ENCODE measurements at regions not wholly inside any gene's neighbourhood (a gene's known extent, or its start where the extent isn't known, plus 50 kb on each side); places are given as distances from the start of the nearest gene placed in this dataset.

GRCh38 chr5:97635553-97635952 is 452.5 kb upstream of the RIOK2 start:
- Histone ChIP-seq H3K27ac (no peak overlapping the region), H3K27me3 (replicated peaks; ENCODE audit: insufficient read depth) (no peaks in the 10 kb centered on the region), H3K36me3 (no peaks in the 10 kb centered on the region), H3K4me3 (no peak overlapping the region), H3K4me1 (ENCODE audit: control insufficient read depth in 1 of 2, low read depth in 2 of 2) (no peaks in the 10 kb centered on the region), H3K9me3 (no peaks in the 10 kb centered on the region)
- TF ChIP-seq CTCF (IDR thresholded peaks at IDR 0.05): no peak
- ATAC-seq (ENCODE audit: insufficient number of reproducible peaks, low FRiP score, low read depth) (no peak), DNase-seq (ENCODE audit: low spot score) (no peak)

DNA sequence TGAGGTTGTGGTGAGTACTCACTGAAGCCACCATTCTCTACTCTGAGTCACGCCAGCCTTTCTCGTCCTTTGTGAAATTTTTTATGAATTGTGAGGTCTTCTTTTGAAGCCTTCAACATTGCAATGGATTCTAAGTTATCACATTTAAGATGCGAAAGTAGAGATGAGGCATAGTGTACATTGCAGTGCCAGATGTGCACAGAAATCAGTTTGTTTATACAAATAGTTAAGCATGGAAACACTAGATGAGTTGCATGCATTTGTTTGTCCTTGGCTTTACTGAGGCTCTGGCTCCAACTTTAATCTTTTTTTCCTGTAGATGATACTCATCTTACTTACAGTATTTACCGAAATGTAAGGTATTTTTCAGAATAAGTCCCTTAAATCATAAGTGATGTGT is 453.7 kb upstream of the RIOK2 start:
- H3K4me1 ChIP-seq (ENCODE audit: control insufficient read depth in 1 of 2, low read depth in 2 of 2): no peaks in the 10 kb centered on the region
- no peak overlapping the region for H3K27ac ChIP-seq
- no peak for TF ChIP-seq CTCF (IDR thresholded peaks at IDR 0.05)
- no peaks in the 10 kb centered on the region for H3K36me3 ChIP-seq
- ATAC-seq (ENCODE audit: insufficient number of reproducible peaks, low FRiP score, low read depth) (no peak), DNase-seq (ENCODE audit: low spot score) (no peak)
- H3K4me3 ChIP-seq: no peak overlapping the region
- no peaks in the 10 kb centered on the region for H3K27me3 ChIP-seq (replicated peaks; ENCODE audit: insufficient read depth)
- no peaks in the 10 kb centered on the region for H3K9me3 ChIP-seq

- H3K9me3 ChIP-seq: no peaks in the 10 kb centered on the region
- H3K27ac ChIP-seq: no peak overlapping the region
- H3K4me1 ChIP-seq (ENCODE audit: control insufficient read depth in 1 of 2, low read depth in 2 of 2): no peaks in the 10 kb centered on the region
- no peak for TF ChIP-seq CTCF (IDR thresholded peaks at IDR 0.05)
- H3K4me3 ChIP-seq: no peak overlapping the region
- H3K36me3 ChIP-seq: no peaks in the 10 kb centered on the region
- DNase-seq (ENCODE audit: low spot score) (no peak), ATAC-seq (ENCODE audit: insufficient number of reproducible peaks, low FRiP score, low read depth) (no peak)
- H3K27me3 ChIP-seq (replicated peaks; ENCODE audit: insufficient read depth): no peaks in the 10 kb centered on the region
Observed at GRCh38 chr5:97641081-97641480, 458.0 kb upstream of the RIOK2 start.

- no peak for TF ChIP-seq CTCF (IDR thresholded peaks at IDR 0.05)
- no peak overlapping the region for H3K27ac ChIP-seq
- H3K4me3 ChIP-seq: no peak overlapping the region
Observed at GRCh38 chr5:97644206-97644605, 461.2 kb upstream of the RIOK2 start.

DNA sequence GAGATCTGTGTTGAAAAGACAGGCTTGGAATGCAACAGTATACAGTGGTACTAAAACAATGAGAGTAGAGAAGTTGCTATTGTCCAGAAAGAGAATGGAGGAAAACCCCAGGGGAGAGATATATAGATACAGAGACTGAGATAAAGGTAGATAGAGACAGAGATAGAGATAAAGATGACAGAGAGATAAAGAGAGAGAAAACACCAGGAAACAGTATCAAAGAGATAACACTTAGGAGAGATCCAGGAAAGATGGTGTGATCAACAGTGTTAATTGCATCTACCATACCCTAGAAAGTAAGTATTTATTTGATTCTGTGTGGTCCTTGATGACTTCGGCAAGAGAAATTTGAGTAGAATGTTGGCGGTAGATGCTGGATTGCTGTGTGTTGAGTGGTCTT is 461.8 kb upstream of the RIOK2 start:
- H3K4me3 ChIP-seq: no peak overlapping the region
- H3K9me3 ChIP-seq: no peaks in the 10 kb centered on the region
- H3K27me3 ChIP-seq (replicated peaks; ENCODE audit: insufficient read depth): no peaks in the 10 kb centered on the region
- ATAC-seq (ENCODE audit: insufficient number of reproducible peaks, low FRiP score, low read depth): no peak
- no peaks in the 10 kb centered on the region for H3K4me1 ChIP-seq (ENCODE audit: control insufficient read depth in 1 of 2, low read depth in 2 of 2)
- no peak for TF ChIP-seq CTCF (IDR thresholded peaks at IDR 0.05)
- no peak for DNase-seq (ENCODE audit: low spot score)
- H3K36me3 ChIP-seq: no peaks in the 10 kb centered on the region
- H3K27ac ChIP-seq: no peak overlapping the region

More at GRCh38 chr5:97644206-97644605, 461.2 kb upstream of the RIOK2 start:
- H3K4me1 ChIP-seq (ENCODE audit: control insufficient read depth in 1 of 2, low read depth in 2 of 2): no peaks in the 10 kb centered on the region
- no peak for ATAC-seq (ENCODE audit: insufficient number of reproducible peaks, low FRiP score, low read depth)
- no peaks in the 10 kb centered on the region for H3K36me3 ChIP-seq
- no peaks in the 10 kb centered on the region for H3K9me3 ChIP-seq
- H3K27me3 ChIP-seq (replicated peaks; ENCODE audit: insufficient read depth): no peaks in the 10 kb centered on the region
- DNase-seq (ENCODE audit: low spot score): no peak

Data from thoracic aorta (tissue), 2 donors.